H9 (cell line): ENCODE measurements at regions not wholly inside any gene's neighbourhood (a gene's known extent, or its start where the extent isn't known, plus 50 kb on each side); places are given as distances from the start of the nearest gene placed in this dataset.

Experiments
- DNase-seq: peaks from one replicate; pipeline ENCODE4 v3.0.0-alpha.2; 2017
- H2AFZ ChIP-seq: one replicate; pipeline ENCODE4 v1.6.1; 2013; ENCODE audit warnings: mild to moderate bottlenecking, low read length, control low read depth, moderate library complexity
- H2AK5ac ChIP-seq: 2 replicates; pipeline ENCODE4 v1.6.1; 2013; ENCODE audit warnings: low read length, control low read depth, mixed read lengths; ENCODE audit not compliant: insufficient read length
- H2BK120ac ChIP-seq: one replicate; pipeline ENCODE4 v1.6.1; 2013; ENCODE audit warnings: low read depth, mild to moderate bottlenecking, low read length, control low read depth, inconsistent platforms; ENCODE audit not compliant: poor library complexity, severe bottlenecking
- H2BK12ac ChIP-seq: 2 replicates; pipeline ENCODE4 v1.6.1; 2013; ENCODE audit warnings: low read length, control low read depth, mixed read lengths, low read depth; ENCODE audit not compliant: insufficient read length
- H2BK15ac ChIP-seq: 2 replicates; pipeline ENCODE4 v1.6.1; 2013; ENCODE audit warnings: low read depth, low read length, control low read depth
- H2BK20ac ChIP-seq: one replicate; pipeline ENCODE4 v1.6.1; 2013; ENCODE audit warnings: low read depth, mild to moderate bottlenecking, low read length, control low read depth, inconsistent platforms; ENCODE audit not compliant: poor library complexity, severe bottlenecking
- H2BK5ac ChIP-seq: 2 replicates; pipeline ENCODE4 v1.6.1; 2013; ENCODE audit warnings: low read length, control low read depth, mixed read lengths; ENCODE audit not compliant: insufficient read length
- H3K14ac ChIP-seq: 2 replicates; pipeline ENCODE4 v1.6.1; 2013; ENCODE audit warnings: low read length, control low read depth; ENCODE audit not compliant: insufficient read depth
- H3K18ac ChIP-seq: 2 replicates; pipeline ENCODE4 v1.6.1; 2013; ENCODE audit warnings: low read depth, mild to moderate bottlenecking, mixed read lengths, low read length, control low read depth; ENCODE audit not compliant: insufficient read length
- H3K23ac ChIP-seq: 2 replicates; pipeline ENCODE4 v1.6.1; 2013; ENCODE audit warnings: low read length, control low read depth, mixed read lengths, low read depth; ENCODE audit not compliant: insufficient read length
- H3K23me2 ChIP-seq: 2 replicates; pipeline ENCODE4 v1.6.1; 2013; ENCODE audit warnings: low read depth, mild to moderate bottlenecking, mixed read lengths, low read length, control low read depth; ENCODE audit not compliant: insufficient read length, poor library complexity, severe bottlenecking
- H3K27ac ChIP-seq: 2 replicates; pipeline ENCODE4 v1.5.1; 2013; ENCODE audit warnings: low read length, control low read depth, mixed read lengths, low read depth; ENCODE audit not compliant: insufficient read length
- H3K27me3 ChIP-seq: 2 replicates; pipeline ENCODE4 v1.6.1; 2013; ENCODE audit warnings: low read length, control low read depth, inconsistent platforms; ENCODE audit not compliant: insufficient read depth
- H3K4ac ChIP-seq: 2 replicates; pipeline ENCODE4 v1.6.1; 2013; ENCODE audit warnings: low read depth, mild to moderate bottlenecking, control low read depth, inconsistent platforms, low read length, moderate library complexity
- H3K4me1 ChIP-seq: 2 replicates; pipeline ENCODE4 v1.6.1; 2013; ENCODE audit warnings: low read length, control low read depth, inconsistent platforms; ENCODE audit not compliant: insufficient read depth
- H3K4me2 ChIP-seq: 2 replicates; pipeline ENCODE4 v1.6.1; 2013; ENCODE audit warnings: low read length, control low read depth, mixed read lengths; ENCODE audit not compliant: insufficient read length, insufficient read depth
- H3K56ac ChIP-seq: 2 replicates; pipeline ENCODE4 v1.6.1; 2013; ENCODE audit warnings: low read depth, mild to moderate bottlenecking, mixed read lengths, low read length, control low read depth; ENCODE audit not compliant: insufficient read length
- H3K79me1 ChIP-seq: 2 replicates; pipeline ENCODE4 v1.6.1; 2013; ENCODE audit warnings: low read depth, mild to moderate bottlenecking, moderate library complexity, low read length, control low read depth, inconsistent platforms; ENCODE audit not compliant: insufficient read depth, poor library complexity, severe bottlenecking
- H3K79me2 ChIP-seq: 2 replicates; pipeline ENCODE4 v1.6.1; 2013; ENCODE audit warnings: low read length, control low read depth, inconsistent platforms; ENCODE audit not compliant: insufficient read depth
- H3K9ac ChIP-seq: 2 replicates; pipeline ENCODE4 v1.6.1; 2013; ENCODE audit warnings: low read length, control low read depth, mixed read lengths; ENCODE audit not compliant: insufficient read length; ENCODE audit errors: extremely low read depth
- H3K9me3 ChIP-seq: one replicate; pipeline ENCODE4 v1.6.1; 2013; ENCODE audit warnings: low read depth, low read length, inconsistent platforms; ENCODE audit not compliant: control insufficient read depth
- H3T11ph ChIP-seq: one replicate; pipeline ENCODE4 v1.6.1; 2013; ENCODE audit warnings: mild to moderate bottlenecking, low read length, control low read depth, inconsistent platforms
- H4K20me1 ChIP-seq: one replicate; pipeline ENCODE4 v1.6.1; 2013; ENCODE audit not compliant: control insufficient read depth, insufficient read length, insufficient read depth
- H4K5ac ChIP-seq: 2 replicates; pipeline ENCODE4 v1.6.1; 2013; ENCODE audit warnings: low read depth, mild to moderate bottlenecking, mixed read lengths, low read length, control low read depth; ENCODE audit not compliant: insufficient read length
- H4K8ac ChIP-seq: replicated peaks from 2 replicates; pipeline ENCODE4 v1.6.1; 2013; ENCODE audit warnings: low read length, control low read depth, mixed read lengths, low read depth; ENCODE audit not compliant: insufficient read length
- H4K91ac ChIP-seq: 2 replicates; pipeline ENCODE4 v1.6.1; 2013; ENCODE audit warnings: low read depth, mild to moderate bottlenecking, moderate library complexity, mixed read lengths, low read length, control low read depth; ENCODE audit not compliant: insufficient read length
- H3K27ac Mint-ChIP-seq, 3 experiments: 2 replicates in 2 of 3; 3 replicates in 1 of 3; pipeline ENCODE4 v1.8.0; 2020 to 2021; ENCODE audit warnings: mixed read lengths in 3 of 3, mild to moderate bottlenecking in 1 of 3, moderate library complexity in 1 of 3
- H3K27me3 Mint-ChIP-seq: 2 replicates; pipeline ENCODE4 v1.8.0; 2021; ENCODE audit warnings: low read depth, mild to moderate bottlenecking, moderate library complexity, mixed read lengths
- H3K36me3 Mint-ChIP-seq, 3 experiments: 2 replicates in 2 of 3; 3 replicates in 1 of 3; pipeline ENCODE4 v1.8.0; 2020 to 2021; ENCODE audit warnings: low read depth in 3 of 3, mixed read lengths in 3 of 3; ENCODE audit not compliant: insufficient read depth in 1 of 3
- H3K4me1 Mint-ChIP-seq, 2 experiments: 2 replicates each; pipeline ENCODE4 v1.8.0; 2020; ENCODE audit warnings: mixed read lengths in 2 of 2
- H3K4me3 Mint-ChIP-seq, 2 experiments: 2 replicates in 1 of 2; 3 replicates in 1 of 2; pipeline ENCODE4 v1.8.0; 2020 to 2021; ENCODE audit warnings: mild to moderate bottlenecking in 2 of 2, mixed read lengths in 2 of 2, moderate library complexity in 1 of 2
- H3K9me3 Mint-ChIP-seq, 2 experiments: 2 replicates in 1 of 2; 3 replicates in 1 of 2; pipeline ENCODE4 v1.8.0; 2020; ENCODE audit warnings: mild to moderate bottlenecking in 2 of 2, mixed read lengths in 2 of 2, moderate library complexity in 1 of 2
- WGBS: extraction: QIAGEN DNeasy Blood & Tissue Kit; methylation state at CpG from one replicate; pipeline ENCODE4 v1.1.7; 2013; ENCODE audit warnings: missing lambda C conversion rate, low lambda C conversion rate, mixed read lengths; ENCODE audit not compliant: insufficient read length; ENCODE audit errors: extremely low coverage; 5-methylcytosine and 5-hydroxymethylcytosine counted together
- TF ChIP-seq, protein P1 (sequence below): fragments of 200-600 bp; sonication (generic); conservative IDR thresholded peaks from 3 replicates; pipeline ENCODE4 v1.8.0; 2021; ENCODE audit warnings: antibody characterized with exemption, mild to moderate bottlenecking

DNA sequence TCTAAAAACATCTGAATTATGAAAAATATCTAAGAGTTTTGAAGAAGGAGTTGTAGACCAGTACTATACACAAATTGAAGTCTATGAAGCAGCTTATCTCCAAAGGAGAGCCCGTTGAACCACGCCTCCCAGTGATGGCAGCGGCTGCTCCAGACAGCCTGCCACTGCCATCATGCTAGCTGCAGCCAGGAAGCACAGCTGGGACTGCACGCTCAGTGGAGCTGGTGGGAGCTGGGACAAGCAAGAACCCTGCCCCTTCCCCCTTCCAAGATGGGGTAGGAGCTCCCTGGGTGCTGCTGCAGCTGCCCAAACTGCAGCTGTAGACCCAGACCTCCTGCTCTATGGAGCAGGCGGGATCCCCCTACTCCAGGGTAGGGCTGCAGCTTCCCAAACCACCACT, 124.7 kb upstream of the SPATS2L start:
- Histone ChIP-seq H3K4ac (no peak overlapping the region), H3K4me2 (no peak overlapping the region), H3K79me1 (no peaks in the 10 kb centered on the region), H3K9me3 (no peaks in the 10 kb centered on the region), H2BK12ac (no peak overlapping the region), H3K79me2 (no peaks in the 10 kb centered on the region), H3K27ac (no peak overlapping the region), H3K14ac (no peak overlapping the region), H4K8ac (no peak overlapping the region), H4K91ac (no peak overlapping the region), H2BK20ac (no peak overlapping the region), H3T11ph (no peak overlapping the region), H3K9ac (no peak overlapping the region), H3K27me3 (no peaks in the 10 kb centered on the region), H2BK15ac (no peak overlapping the region), H3K18ac (no peak overlapping the region), H3K23ac (no peak overlapping the region), H2AFZ (no peak overlapping the region), H4K20me1 (no peaks in the 10 kb centered on the region), H3K4me1 (peaks cover 3% of the 10 kb centered on the region), H2BK5ac (no peak overlapping the region), H4K5ac (no peak overlapping the region), H3K56ac (no peak overlapping the region), H2AK5ac (no peak overlapping the region), H2BK120ac (no peak overlapping the region), H3K23me2 (no peaks in the 10 kb centered on the region)
- Mint-ChIP-seq H3K27me3 (no peaks in the 10 kb centered on the region), H3K4me3 (no peak overlapping the region), H3K9me3 (peaks cover 0 to 4% of the 10 kb centered on the region in 2 experiments; a peak in 2 of 5 replicates), H3K27ac (no peak overlapping the region), H3K36me3 (peaks cover 0 to 2% (median 0%) of the 10 kb centered on the region in 3 experiments; a peak in 1 of 7 replicates), H3K4me1 (peaks cover 15 to 24% of the 10 kb centered on the region in 2 experiments)
- TF ChIP-seq, protein P1, sequence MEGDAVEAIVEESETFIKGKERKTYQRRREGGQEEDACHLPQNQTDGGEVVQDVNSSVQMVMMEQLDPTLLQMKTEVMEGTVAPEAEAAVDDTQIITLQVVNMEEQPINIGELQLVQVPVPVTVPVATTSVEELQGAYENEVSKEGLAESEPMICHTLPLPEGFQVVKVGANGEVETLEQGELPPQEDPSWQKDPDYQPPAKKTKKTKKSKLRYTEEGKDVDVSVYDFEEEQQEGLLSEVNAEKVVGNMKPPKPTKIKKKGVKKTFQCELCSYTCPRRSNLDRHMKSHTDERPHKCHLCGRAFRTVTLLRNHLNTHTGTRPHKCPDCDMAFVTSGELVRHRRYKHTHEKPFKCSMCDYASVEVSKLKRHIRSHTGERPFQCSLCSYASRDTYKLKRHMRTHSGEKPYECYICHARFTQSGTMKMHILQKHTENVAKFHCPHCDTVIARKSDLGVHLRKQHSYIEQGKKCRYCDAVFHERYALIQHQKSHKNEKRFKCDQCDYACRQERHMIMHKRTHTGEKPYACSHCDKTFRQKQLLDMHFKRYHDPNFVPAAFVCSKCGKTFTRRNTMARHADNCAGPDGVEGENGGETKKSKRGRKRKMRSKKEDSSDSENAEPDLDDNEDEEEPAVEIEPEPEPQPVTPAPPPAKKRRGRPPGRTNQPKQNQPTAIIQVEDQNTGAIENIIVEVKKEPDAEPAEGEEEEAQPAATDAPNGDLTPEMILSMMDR: no peak
- DNase-seq: no peak
- no CpG with 5 or more reads among the region's 5 CpGs for WGBS
